Immature natural killer cell (primary cell): ENCODE measurements at regions not wholly inside any gene's neighbourhood (a gene's known extent, or its start where the extent isn't known, plus 50 kb on each side); places are given as distances from the start of the nearest gene placed in this dataset.
"Not testable (repeated sequence)": the region's sequence is repeated elsewhere in the genome, so short reads cannot be mapped to it uniquely, and the experiment has no call there.

Experiments
- DNase-seq, 3 donors: peaks; one replicate each; pipeline ENCODE4 v3.0.0; 2022; ENCODE audit warnings: mixed read lengths in 1 of 3
- H3K27ac Mint-ChIP-seq, 6 donors: one replicate each; pipeline ENCODE4 v1.8.0; 2020; ENCODE audit warnings: mixed read lengths in 6 of 6, mild to moderate bottlenecking in 5 of 6, inconsistent platforms in 4 of 6, moderate library complexity in 3 of 6
- H3K27me3 Mint-ChIP-seq, 3 donors: one replicate each; pipeline ENCODE4 v1.8.0; 2020 to 2021; ENCODE audit warnings: low read depth in 3 of 3, mild to moderate bottlenecking in 3 of 3, mixed read lengths in 3 of 3, moderate library complexity in 3 of 3, inconsistent platforms in 1 of 3
- H3K36me3 Mint-ChIP-seq, 3 donors: one replicate each; pipeline ENCODE4 v1.8.0; 2020; ENCODE audit warnings: mixed read lengths in 3 of 3, inconsistent platforms in 2 of 3, mild to moderate bottlenecking in 2 of 3
- H3K4me1 Mint-ChIP-seq, 2 donors: one replicate each; pipeline ENCODE4 v1.8.0; 2020; ENCODE audit warnings: inconsistent platforms in 2 of 2, mild to moderate bottlenecking in 2 of 2, mixed read lengths in 2 of 2, moderate library complexity in 1 of 2
- H3K4me3 Mint-ChIP-seq, 5 donors: one replicate each; pipeline ENCODE4 v1.8.0; 2020; ENCODE audit warnings: mild to moderate bottlenecking in 5 of 5, mixed read lengths in 5 of 5, inconsistent platforms in 3 of 5, moderate library complexity in 3 of 5
- H3K9me3 Mint-ChIP-seq, 6 donors: one replicate each; pipeline ENCODE4 v1.8.0; 2020; ENCODE audit warnings: mild to moderate bottlenecking in 6 of 6, mixed read lengths in 6 of 6, inconsistent platforms in 4 of 6, moderate library complexity in 3 of 6

- peaks cover 0 to 5% (median 3%) of the 10 kb centered on the region in 3 donors for H3K27me3 Mint-ChIP-seq
- H3K4me3 Mint-ChIP-seq: peak overlapping the region; percentile 73 to 84 (median 79)
- peaks cover 18 to 23% of the 10 kb centered on the region in 2 donors for H3K4me1 Mint-ChIP-seq
- H3K36me3 Mint-ChIP-seq: no peaks in the 10 kb centered on the region
- peak; percentile 74 to 81 (median 78) for DNase-seq
- no peaks in the 10 kb centered on the region for H3K9me3 Mint-ChIP-seq
- H3K27ac Mint-ChIP-seq: peak overlapping the region in 3 of 6 donors; percentile 17 to 35 (median 30)
These were observed 101.0 kb upstream of the SVIL start for GRCh38 chr10:29735628-29736365.

- Mint-ChIP-seq H3K27ac (peak overlapping the region in 5 of 6 donors; percentile 18 to 58 (median 53)), H3K4me1 (peaks cover 18 to 23% of the 10 kb centered on the region in 2 donors)
These were observed 100.3 kb upstream of the SVIL start for GRCh38 chr10:29734962-29735627.

GRCh38 chr10:29734640-29734961 is 99.8 kb upstream of the SVIL start:
- Mint-ChIP-seq H3K27ac (peak overlapping the region in 5 of 6 donors; percentile 18 to 58 (median 53)), H3K4me3 (peak overlapping the region; percentile 75 to 86 (median 82)), H3K36me3 (no peaks in the 10 kb centered on the region), H3K4me1 (peaks cover 18 to 23% of the 10 kb centered on the region in 2 donors), H3K27me3 (peaks cover 0 to 5% (median 3%) of the 10 kb centered on the region in 3 donors), H3K9me3 (no peaks in the 10 kb centered on the region)
- DNase-seq: no peak

More at GRCh38 chr10:29734962-29735627, 100.3 kb upstream of the SVIL start:
- peak; percentile 56 to 57 (median 57) for DNase-seq
- Mint-ChIP-seq H3K27me3 (peaks cover 0 to 5% (median 3%) of the 10 kb centered on the region in 3 donors), H3K36me3 (no peaks in the 10 kb centered on the region), H3K9me3 (no peaks in the 10 kb centered on the region), H3K4me3 (peak overlapping the region; percentile 75 to 86 (median 82))

GRCh38 chr10:29733323-29733722 is 98.6 kb upstream of the SVIL start:
- H3K4me3 Mint-ChIP-seq: peak overlapping the region in 3 of 5 donors; percentile 38 to 80 (median 75)

GRCh38 chr10:29732918-29733317 is 98.1 kb upstream of the SVIL start:
- Mint-ChIP-seq H3K4me1 (peaks cover 20 to 23% of the 10 kb centered on the region in 2 donors), H3K4me3 (peak overlapping the region in 1 of 5 donors; percentile 7), H3K36me3 (peaks cover 4 to 12% (median 11%) of the 10 kb centered on the region in 3 donors), H3K27me3 (peaks cover 0 to 5% (median 3%) of the 10 kb centered on the region in 3 donors), H3K27ac (peak overlapping the region in 1 of 6 donors; percentile 37), H3K9me3 (no peaks in the 10 kb centered on the region)
- DNase-seq: no peak

More at GRCh38 chr10:29733323-29733722, 98.6 kb upstream of the SVIL start:
- Mint-ChIP-seq H3K27ac (peak overlapping the region in 1 of 6 donors; percentile 37), H3K4me1 (peaks cover 20 to 23% of the 10 kb centered on the region in 2 donors), H3K9me3 (no peaks in the 10 kb centered on the region), H3K36me3 (peaks cover 4 to 11% (median 10%) of the 10 kb centered on the region in 3 donors), H3K27me3 (peaks cover 0 to 6% (median 3%) of the 10 kb centered on the region in 3 donors)
- DNase-seq: no peak

- Mint-ChIP-seq H3K36me3 (peaks cover 4 to 12% (median 11%) of the 10 kb centered on the region in 3 donors), H3K27ac (no peak overlapping the region), H3K9me3 (no peaks in the 10 kb centered on the region), H3K4me1 (peaks cover 16 to 17% of the 10 kb centered on the region in 2 donors), H3K4me3 (no peak overlapping the region), H3K27me3 (peaks cover 0 to 1% (median 0%) of the 10 kb centered on the region in 3 donors)
- DNase-seq: no peak
These were observed 97.0 kb upstream of the SVIL start for GRCh38 chr10:29731760-29732159.

GRCh38 chr10:29730969-29731368 is 96.2 kb upstream of the SVIL start:
- Mint-ChIP-seq H3K27me3 (peaks cover 0 to 1% (median 0%) of the 10 kb centered on the region in 3 donors), H3K4me1 (peaks cover 16 to 17% of the 10 kb centered on the region in 2 donors), H3K9me3 (no peaks in the 10 kb centered on the region), H3K27ac (peak overlapping the region in 1 of 6 donors; percentile 34), H3K36me3 (peaks cover 4 to 12% (median 11%) of the 10 kb centered on the region in 3 donors), H3K4me3 (no peak overlapping the region)
- DNase-seq: no peak

GRCh38 chr10:29730458-29730857 is 95.7 kb upstream of the SVIL start:
- peaks cover 4 to 12% (median 11%) of the 10 kb centered on the region in 3 donors for H3K36me3 Mint-ChIP-seq
- no peak overlapping the region for H3K4me3 Mint-ChIP-seq
- H3K4me1 Mint-ChIP-seq: peaks cover 16 to 17% of the 10 kb centered on the region in 2 donors
- H3K9me3 Mint-ChIP-seq: no peaks in the 10 kb centered on the region
- H3K27ac Mint-ChIP-seq: no peak overlapping the region
- DNase-seq: no peak
- H3K27me3 Mint-ChIP-seq: peaks cover 0 to 1% (median 0%) of the 10 kb centered on the region in 3 donors

GRCh38 chr10:29728541-29729049 is 93.8 kb upstream of the SVIL start:
- no peaks in the 10 kb centered on the region for H3K9me3 Mint-ChIP-seq
- H3K27me3 Mint-ChIP-seq: peaks cover 0 to 1% (median 0%) of the 10 kb centered on the region in 3 donors
- no peak for DNase-seq
- peaks cover 4 to 12% (median 11%) of the 10 kb centered on the region in 3 donors for H3K36me3 Mint-ChIP-seq
- no peak overlapping the region for H3K27ac Mint-ChIP-seq
- H3K4me1 Mint-ChIP-seq: peaks cover 13 to 14% of the 10 kb centered on the region in 2 donors
- H3K4me3 Mint-ChIP-seq: no peak overlapping the region

GRCh38 chr10:29725927-29726326 is 91.2 kb upstream of the SVIL start:
- DNase-seq, H3K9me3 Mint-ChIP-seq, H3K4me3 Mint-ChIP-seq, H3K27me3 Mint-ChIP-seq, H3K27ac Mint-ChIP-seq: not testable (repeated sequence)
- Mint-ChIP-seq H3K4me1 (peaks cover 13 to 14% of the 10 kb centered on the region in 2 donors), H3K36me3 (peaks cover 4 to 12% (median 11%) of the 10 kb centered on the region in 3 donors)

- Mint-ChIP-seq H3K27ac (peak overlapping the region in 1 of 6 donors; percentile 35), H3K4me1 (peaks cover 12 to 14% of the 10 kb centered on the region in 2 donors), H3K4me3 (no peak overlapping the region), H3K9me3 (peaks cover 0 to 5% (median under 1%) of the 10 kb centered on the region in 6 donors), H3K36me3 (peaks cover 7 to 14% (median 12%) of the 10 kb centered on the region in 3 donors), H3K27me3 (peaks cover 0 to 2% (median 1%) of the 10 kb centered on the region in 3 donors)
- no peak for DNase-seq
These were observed 90.5 kb upstream of the SVIL start for GRCh38 chr10:29725133-29725720.

GRCh38 chr10:29723726-29724125 is 89.0 kb upstream of the SVIL start:
- H3K36me3 Mint-ChIP-seq: peaks cover 11 to 15% (median 15%) of the 10 kb centered on the region in 3 donors
- no peak overlapping the region for H3K4me3 Mint-ChIP-seq
- peak overlapping the region in 1 of 6 donors; percentile 8 for H3K27ac Mint-ChIP-seq
- peaks cover 0 to 2% (median 0%) of the 10 kb centered on the region in 3 donors for H3K27me3 Mint-ChIP-seq
- DNase-seq: no peak
- H3K9me3 Mint-ChIP-seq: peaks cover 5 to 15% (median 9%) of the 10 kb centered on the region in 6 donors
- H3K4me1 Mint-ChIP-seq: peaks cover 10 to 14% of the 10 kb centered on the region in 2 donors

- Mint-ChIP-seq H3K4me3 (no peak overlapping the region), H3K27me3 (peaks cover 0 to 2% (median 0%) of the 10 kb centered on the region in 3 donors), H3K27ac (no peak overlapping the region), H3K36me3 (peaks cover 9 to 11% (median 10%) of the 10 kb centered on the region in 3 donors), H3K4me1 (peaks cover 10 to 14% of the 10 kb centered on the region in 2 donors), H3K9me3 (peaks cover 5 to 15% (median 9%) of the 10 kb centered on the region in 6 donors)
- DNase-seq: no peak
These were observed 88.0 kb upstream of the SVIL start for GRCh38 chr10:29722777-29723176.
